ENCODE measurements at regions not wholly inside any gene's neighbourhood (a gene's known extent, or its start where the extent isn't known, plus 50 kb on each side); places are given as distances from the start of the nearest gene placed in this dataset.

DNA sequence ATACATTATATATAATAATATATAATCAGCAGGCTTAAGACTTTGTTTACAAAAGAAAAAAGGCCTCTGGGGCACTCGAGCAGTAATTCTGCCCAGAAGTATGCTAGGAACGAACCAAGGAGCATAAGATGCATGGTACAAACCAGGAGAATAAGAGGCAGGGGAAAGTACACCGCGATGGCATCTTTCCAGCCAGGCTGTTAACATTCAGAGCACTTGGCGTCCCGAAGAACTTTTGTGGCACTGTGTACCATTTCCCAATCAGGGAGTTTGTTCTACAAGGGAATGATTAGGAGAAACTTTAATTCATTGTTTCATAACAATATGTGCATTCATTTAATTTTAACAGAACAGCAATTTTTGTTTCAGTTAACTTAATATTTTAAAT is 125.1 kb downstream of the WT1 start:
- TF ChIP-seq, protein P1, sequence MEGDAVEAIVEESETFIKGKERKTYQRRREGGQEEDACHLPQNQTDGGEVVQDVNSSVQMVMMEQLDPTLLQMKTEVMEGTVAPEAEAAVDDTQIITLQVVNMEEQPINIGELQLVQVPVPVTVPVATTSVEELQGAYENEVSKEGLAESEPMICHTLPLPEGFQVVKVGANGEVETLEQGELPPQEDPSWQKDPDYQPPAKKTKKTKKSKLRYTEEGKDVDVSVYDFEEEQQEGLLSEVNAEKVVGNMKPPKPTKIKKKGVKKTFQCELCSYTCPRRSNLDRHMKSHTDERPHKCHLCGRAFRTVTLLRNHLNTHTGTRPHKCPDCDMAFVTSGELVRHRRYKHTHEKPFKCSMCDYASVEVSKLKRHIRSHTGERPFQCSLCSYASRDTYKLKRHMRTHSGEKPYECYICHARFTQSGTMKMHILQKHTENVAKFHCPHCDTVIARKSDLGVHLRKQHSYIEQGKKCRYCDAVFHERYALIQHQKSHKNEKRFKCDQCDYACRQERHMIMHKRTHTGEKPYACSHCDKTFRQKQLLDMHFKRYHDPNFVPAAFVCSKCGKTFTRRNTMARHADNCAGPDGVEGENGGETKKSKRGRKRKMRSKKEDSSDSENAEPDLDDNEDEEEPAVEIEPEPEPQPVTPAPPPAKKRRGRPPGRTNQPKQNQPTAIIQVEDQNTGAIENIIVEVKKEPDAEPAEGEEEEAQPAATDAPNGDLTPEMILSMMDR (conservative IDR thresholded peaks at IDR 0.05; ENCODE audit: low read depth in 2 of 2) = no peak
- TF ChIP-seq EZH2 (IDR thresholded peaks at IDR 0.05; ENCODE audit: low read depth, unreplicated experiment) = no peak
- TF ChIP-seq NANOG (IDR thresholded peaks at IDR 0.05; ENCODE audit: borderline replicate concordance) = no peak
- no peak for TF ChIP-seq POLR2AphosphoS5 (IDR thresholded peaks at IDR 0.05; ENCODE audit: low read depth)
- TF ChIP-seq, protein P2, sequence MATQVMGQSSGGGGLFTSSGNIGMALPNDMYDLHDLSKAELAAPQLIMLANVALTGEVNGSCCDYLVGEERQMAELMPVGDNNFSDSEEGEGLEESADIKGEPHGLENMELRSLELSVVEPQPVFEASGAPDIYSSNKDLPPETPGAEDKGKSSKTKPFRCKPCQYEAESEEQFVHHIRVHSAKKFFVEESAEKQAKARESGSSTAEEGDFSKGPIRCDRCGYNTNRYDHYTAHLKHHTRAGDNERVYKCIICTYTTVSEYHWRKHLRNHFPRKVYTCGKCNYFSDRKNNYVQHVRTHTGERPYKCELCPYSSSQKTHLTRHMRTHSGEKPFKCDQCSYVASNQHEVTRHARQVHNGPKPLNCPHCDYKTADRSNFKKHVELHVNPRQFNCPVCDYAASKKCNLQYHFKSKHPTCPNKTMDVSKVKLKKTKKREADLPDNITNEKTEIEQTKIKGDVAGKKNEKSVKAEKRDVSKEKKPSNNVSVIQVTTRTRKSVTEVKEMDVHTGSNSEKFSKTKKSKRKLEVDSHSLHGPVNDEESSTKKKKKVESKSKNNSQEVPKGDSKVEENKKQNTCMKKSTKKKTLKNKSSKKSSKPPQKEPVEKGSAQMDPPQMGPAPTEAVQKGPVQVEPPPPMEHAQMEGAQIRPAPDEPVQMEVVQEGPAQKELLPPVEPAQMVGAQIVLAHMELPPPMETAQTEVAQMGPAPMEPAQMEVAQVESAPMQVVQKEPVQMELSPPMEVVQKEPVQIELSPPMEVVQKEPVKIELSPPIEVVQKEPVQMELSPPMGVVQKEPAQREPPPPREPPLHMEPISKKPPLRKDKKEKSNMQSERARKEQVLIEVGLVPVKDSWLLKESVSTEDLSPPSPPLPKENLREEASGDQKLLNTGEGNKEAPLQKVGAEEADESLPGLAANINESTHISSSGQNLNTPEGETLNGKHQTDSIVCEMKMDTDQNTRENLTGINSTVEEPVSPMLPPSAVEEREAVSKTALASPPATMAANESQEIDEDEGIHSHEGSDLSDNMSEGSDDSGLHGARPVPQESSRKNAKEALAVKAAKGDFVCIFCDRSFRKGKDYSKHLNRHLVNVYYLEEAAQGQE (IDR thresholded peaks at IDR 0.05; ENCODE audit: unreplicated experiment) = no peak
- TF ChIP-seq ZNF331 (CRISPR knock-in tag; IDR thresholded peaks at IDR 0.05; ENCODE audit: low read depth) = no peak
- TF ChIP-seq EZH2phosphoT487 (IDR thresholded peaks at IDR 0.05; ENCODE audit: unreplicated experiment) = no peak
- TF ChIP-seq JUNB (IDR thresholded peaks at IDR 0.05; ENCODE audit: unreplicated experiment) = no peak
- TF ChIP-seq CREB1 (CRISPR knock-in tag; IDR thresholded peaks at IDR 0.05; ENCODE audit: low read depth) = no peak

Measured in GM23338 (cell line).